HG03432 (cell line): ENCODE measurements at regions not wholly inside any gene's neighbourhood (a gene's known extent, or its start where the extent isn't known, plus 50 kb on each side); places are given as distances from the start of the nearest gene placed in this dataset.

Source experiments
- ATAC-seq: cut with Tn5 transposase; IDR thresholded peaks from one replicate; pipeline ENCODE4 v1.9.1; 2021; ENCODE audit warnings: mild to moderate bottlenecking, moderate library complexity; ENCODE audit not compliant: unreplicated experiment

GRCh38 chr13:64867856-64868255 is 2362.3 kb downstream of the PCDH9 start:
- ATAC-seq: no peak

- ATAC-seq: no peak
These were observed 2363.8 kb downstream of the PCDH9 start for GRCh38 chr13:64866331-64866730.

- ATAC-seq: no peak
These were observed 2374.6 kb downstream of the PCDH9 start for GRCh38 chr13:64855506-64855905.

- ATAC-seq: no peak
These were observed 2380.1 kb downstream of the PCDH9 start for GRCh38 chr13:64850017-64850416.

- no peak for ATAC-seq
These were observed 2380.9 kb downstream of the PCDH9 start for GRCh38 chr13:64849196-64849595.

- ATAC-seq: no peak
These were observed 2382.4 kb downstream of the PCDH9 start for GRCh38 chr13:64847767-64848166.

- no peak for ATAC-seq
These were observed 2385.0 kb downstream of the PCDH9 start for GRCh38 chr13:64845110-64845509.

- ATAC-seq: no peak
These were observed 2411.1 kb downstream of the PCDH9 start for GRCh38 chr13:64819081-64819480.

GRCh38 chr13:64817691-64818090 is 2412.4 kb downstream of the PCDH9 start:
- no peak for ATAC-seq

GRCh38 chr13:64810750-64811149 is 2419.4 kb downstream of the PCDH9 start:
- ATAC-seq: no peak

GRCh38 chr13:64808704-64809103 is 2421.4 kb downstream of the PCDH9 start:
- no peak for ATAC-seq

GRCh38 chr13:64801768-64802167 is 2428.4 kb downstream of the PCDH9 start:
- ATAC-seq: no peak

- ATAC-seq: no peak
These were observed 2431.7 kb downstream of the PCDH9 start for GRCh38 chr13:64798422-64798821.

GRCh38 chr13:64793592-64793991 is 2436.5 kb downstream of the PCDH9 start:
- ATAC-seq: no peak

GRCh38 chr13:64793131-64793530 is 2437.0 kb downstream of the PCDH9 start:
- ATAC-seq: no peak

GRCh38 chr13:64791373-64791772 is 2438.8 kb downstream of the PCDH9 start:
- no peak for ATAC-seq

GRCh38 chr13:64782466-64782865 is 2447.7 kb downstream of the PCDH9 start:
- no peak for ATAC-seq

- no peak for ATAC-seq
These were observed 2452.1 kb downstream of the PCDH9 start for GRCh38 chr13:64778002-64778401.

GRCh38 chr13:64774915-64775314 is 2455.2 kb downstream of the PCDH9 start:
- no peak for ATAC-seq

GRCh38 chr13:64770743-64771142 is 2459.4 kb downstream of the PCDH9 start:
- no peak for ATAC-seq

- ATAC-seq: no peak
These were observed 2463.1 kb downstream of the PCDH9 start for GRCh38 chr13:64767054-64767453.

- no peak for ATAC-seq
These were observed 2464.5 kb downstream of the PCDH9 start for GRCh38 chr13:64765636-64766035.

GRCh38 chr13:64758521-64759244 is 2471.5 kb downstream of the PCDH9 start:
- no peak for ATAC-seq
